ENCODE measurements at regions not wholly inside any gene's neighbourhood (a gene's known extent, or its start where the extent isn't known, plus 50 kb on each side); places are given as distances from the start of the nearest gene placed in this dataset.

DNA sequence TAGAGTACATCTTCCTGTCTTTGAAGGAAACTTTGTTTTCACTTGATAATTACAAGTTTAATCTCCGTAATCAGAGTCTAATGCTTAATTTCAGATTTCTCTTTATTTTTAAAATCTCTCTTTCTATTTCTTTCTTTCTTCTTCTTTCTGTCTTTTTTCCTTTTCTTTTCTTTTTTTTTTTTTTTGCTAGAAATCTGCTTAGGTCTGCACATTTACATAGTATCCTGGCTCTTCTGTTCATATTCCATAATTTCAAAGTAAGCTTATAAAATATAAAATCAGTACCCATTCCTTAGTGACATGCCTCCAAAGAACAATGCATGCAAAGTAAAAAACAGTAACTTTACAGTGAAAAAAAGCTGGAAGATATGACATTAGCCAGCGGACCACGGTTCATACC, 601.7 kb upstream of the VSTM2A start:
- no peak for DNase-seq (ENCODE audit: low read depth in 3 of 3, low spot score in 2 of 3)

DNA sequence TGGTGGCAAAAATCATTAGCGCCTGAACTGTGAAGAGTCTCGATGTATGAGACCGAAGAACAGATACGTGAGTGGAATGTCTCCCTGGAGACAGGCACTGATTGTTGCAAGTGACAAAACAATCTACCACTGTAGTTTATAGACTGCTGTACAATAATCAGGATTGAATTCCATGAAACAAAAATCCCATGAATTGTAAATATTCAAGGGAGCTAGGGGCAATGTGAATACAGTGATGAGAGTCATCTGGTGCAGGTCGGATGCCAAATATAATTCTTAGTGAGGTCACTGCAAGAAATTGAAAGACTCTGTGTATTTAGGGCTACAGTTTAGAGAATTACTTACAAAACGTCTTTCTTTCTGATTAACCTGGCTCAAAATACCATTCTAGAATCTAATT, 594.4 kb upstream of the VSTM2A start:
- peak in 2 of 3 donors; percentile 7 to 8 for DNase-seq (ENCODE audit: low read depth in 3 of 3, low spot score in 2 of 3)

DNA sequence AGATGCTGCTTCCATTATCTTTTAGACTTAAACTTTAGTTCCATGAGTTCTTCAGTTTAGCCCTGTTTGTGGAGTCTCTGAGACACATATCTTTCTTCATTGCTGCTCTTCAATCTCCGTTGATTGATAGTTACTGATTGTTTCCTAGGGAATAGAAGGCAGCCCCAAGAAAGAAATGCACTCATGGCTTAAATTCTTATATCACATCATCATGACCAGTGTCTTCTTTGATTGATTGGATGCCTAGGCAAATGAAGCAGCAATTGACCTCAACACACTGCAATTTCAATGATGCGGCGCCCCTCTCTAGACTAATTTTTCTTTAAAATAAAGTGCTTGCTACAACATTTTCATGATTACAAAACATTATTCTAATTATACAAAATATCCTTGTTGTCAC, 576.5 kb upstream of the VSTM2A start:
- no peak for DNase-seq (ENCODE audit: low read depth in 3 of 3, low spot score in 2 of 3)

DNA sequence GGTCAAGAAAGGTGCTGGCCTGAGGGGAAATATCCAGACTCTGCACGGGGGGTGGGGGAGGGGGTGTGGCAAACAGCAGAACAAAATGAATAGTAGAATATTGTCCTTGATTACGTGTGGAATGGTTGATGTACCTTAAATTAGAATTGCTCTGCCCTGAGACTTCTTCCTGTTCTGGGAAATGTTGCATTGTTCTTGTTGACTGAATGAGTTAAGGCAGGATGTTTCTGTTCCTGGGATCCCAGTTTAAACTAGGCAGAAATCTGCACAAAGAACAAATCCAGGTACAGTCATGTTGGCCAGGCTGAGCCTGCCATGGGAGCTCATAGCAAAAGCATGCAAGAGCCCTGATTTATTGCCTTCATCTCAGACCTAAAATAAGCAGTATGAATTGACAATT, 558.7 kb upstream of the VSTM2A start:
- no peak for DNase-seq (ENCODE audit: low read depth in 3 of 3, low spot score in 2 of 3)

DNA sequence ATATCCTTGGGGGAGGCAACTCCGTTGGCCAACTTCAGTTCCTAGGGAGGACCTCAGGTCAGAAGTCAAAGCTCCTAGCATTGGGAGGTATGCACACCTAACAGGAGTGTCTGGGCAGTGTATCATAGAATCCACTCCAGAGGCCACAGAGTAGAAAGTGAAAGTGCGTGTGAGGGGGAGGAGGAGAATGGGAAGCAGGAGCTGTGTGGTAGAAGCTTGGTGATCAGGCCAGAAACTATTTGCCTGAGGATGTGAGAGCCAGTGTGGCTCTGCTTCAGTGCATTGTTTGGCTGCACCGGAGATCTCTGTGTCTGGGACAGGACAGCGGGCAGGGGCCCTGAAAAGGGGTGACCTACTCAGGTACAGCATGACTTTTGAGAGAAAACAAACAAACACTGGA, 557.4 kb upstream of the VSTM2A start:
- no peak for DNase-seq (ENCODE audit: low read depth in 3 of 3, low spot score in 2 of 3)

DNA sequence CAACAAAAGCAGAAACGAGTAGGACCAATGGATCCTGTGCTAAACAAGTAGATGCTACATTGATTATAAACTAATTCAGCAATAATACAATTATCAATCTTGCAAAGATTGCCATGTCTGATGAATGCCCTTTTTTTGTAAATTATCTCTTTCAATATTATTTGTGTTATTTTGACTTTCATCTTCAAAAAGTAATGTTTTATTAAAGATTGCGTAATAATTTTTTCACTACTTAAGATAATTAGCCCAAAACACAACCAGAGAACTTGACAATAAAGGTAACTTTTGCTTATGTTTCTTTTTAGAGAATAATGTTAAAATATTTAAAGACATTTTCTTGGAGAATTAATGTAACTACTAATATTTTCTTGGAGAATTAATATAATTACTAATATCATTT, 553.8 kb upstream of the VSTM2A start:
- DNase-seq (ENCODE audit: low read depth in 3 of 3, low spot score in 2 of 3) = no peak

DNA sequence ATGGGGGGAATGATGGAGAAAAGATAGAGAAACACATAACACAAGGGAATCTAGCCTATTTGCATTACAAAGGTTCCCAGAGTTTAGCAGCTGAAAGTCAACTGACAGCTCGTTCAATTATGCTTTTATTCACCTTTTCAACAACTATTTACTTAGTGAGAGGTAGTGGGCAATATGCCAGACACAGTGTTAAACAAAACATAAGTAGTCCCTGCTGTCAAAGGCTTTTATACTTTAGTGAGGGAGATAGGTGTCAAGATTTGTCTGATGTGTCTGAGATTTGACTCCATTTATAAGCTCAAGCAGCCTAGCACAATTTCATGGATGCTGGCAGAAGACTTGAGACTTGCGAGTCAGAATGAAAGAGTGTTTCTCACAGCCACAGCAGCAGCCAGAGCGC, 549.0 kb upstream of the VSTM2A start:
- DNase-seq (ENCODE audit: low read depth in 3 of 3, low spot score in 2 of 3) = no peak

DNA sequence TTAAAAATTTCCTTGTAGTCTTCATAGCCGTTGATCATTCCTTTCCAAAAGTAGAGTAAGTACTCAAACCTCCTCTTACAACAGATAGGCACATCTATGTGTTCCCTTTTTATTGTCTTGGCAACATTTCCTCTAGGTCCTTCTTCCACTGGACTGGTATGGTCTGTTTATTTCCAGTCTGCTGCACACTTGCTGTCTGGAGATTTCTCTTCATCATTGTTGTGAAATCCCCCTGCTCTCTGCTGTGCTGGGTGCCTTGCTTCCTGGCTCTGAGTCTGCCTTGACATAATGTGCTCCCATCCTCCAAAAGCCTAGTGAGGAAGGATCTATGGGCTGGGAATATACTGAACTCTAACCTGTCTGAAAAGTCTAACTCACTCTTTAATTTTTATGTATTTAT, 545.3 kb upstream of the VSTM2A start:
- DNase-seq (ENCODE audit: low read depth in 3 of 3, low spot score in 2 of 3) = no peak

DNA sequence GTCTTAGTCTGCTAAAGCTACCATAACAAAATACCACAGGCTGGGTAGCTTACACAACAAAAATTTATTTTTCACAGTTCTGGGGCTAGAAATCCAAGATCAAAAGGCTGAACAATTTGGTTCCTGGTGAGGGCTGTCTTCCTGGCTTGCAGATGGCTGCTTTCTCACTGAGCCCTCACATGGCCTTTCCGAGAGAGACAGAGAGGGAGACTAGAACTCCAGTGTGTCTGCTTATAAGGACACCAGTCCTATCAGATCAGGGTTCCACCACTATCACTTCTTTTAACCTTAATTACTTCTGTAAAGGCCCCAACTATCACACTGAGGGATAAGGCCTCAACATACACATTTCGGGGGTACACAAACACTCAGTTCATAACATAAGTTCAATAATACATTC, 527.4 kb upstream of the VSTM2A start:
- no peak for DNase-seq (ENCODE audit: low read depth in 3 of 3, low spot score in 2 of 3)

DNA sequence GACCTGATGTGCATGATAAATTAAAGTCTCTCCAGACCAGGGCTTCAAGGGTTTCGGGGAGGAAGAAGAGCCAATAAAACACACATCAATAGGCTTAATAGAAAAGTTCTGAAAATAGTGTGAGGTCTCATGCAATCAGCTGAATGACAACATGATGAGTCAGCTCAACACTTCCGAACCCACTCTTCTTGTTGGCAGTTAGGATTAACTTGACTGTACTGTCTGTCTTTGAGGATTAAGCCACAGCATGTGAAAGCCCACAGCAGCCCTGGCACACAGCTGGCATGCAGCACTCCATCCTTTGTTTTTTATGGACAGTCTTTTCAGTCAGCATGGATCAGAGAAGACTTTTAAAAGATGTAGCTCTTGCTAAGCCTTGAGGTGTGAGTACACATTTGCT, 526.9 kb upstream of the VSTM2A start:
- no peak for DNase-seq (ENCODE audit: low read depth in 3 of 3, low spot score in 2 of 3)

DNA sequence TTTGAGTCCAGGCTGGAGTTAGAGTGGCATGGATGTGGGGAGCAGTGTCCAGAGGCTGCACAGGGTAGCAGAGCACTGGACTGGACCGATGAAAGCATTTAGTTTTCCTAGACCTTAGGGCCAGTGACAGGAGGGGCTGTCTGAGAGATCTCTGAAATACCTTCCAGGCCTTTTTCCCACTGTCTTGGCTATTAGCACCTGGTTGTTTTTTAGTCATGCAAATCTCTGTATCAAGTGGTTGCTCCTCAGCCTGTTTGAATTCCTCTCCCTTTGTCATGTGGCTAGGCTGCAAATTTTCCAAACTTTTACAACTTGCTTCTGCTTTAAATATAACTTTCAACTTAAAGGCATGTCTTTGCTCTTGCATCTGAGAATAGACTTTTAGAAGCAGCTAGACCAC, 504.3 kb upstream of the VSTM2A start:
- no peak for DNase-seq (ENCODE audit: low read depth in 3 of 3, low spot score in 2 of 3)

DNA sequence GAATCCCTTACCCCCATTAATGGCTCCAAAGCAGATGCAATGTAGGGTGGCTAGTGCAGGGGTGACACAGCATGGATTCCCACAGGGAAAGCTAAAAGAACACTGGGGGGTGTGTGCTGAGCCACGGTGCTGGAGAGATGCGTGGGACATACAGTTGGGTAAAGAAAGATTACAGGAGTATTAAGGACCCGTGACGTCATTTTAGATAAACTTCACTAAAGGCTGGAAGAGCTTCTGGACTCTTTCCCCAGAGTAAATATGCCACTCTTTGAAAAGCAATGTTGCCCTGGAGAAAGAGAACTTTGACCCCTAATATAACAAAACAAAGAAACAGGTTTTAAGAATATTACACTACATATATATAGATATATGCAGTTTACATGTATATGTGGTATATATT, 481.5 kb upstream of the VSTM2A start:
- no peak for DNase-seq (ENCODE audit: low read depth in 3 of 3, low spot score in 2 of 3)

DNA sequence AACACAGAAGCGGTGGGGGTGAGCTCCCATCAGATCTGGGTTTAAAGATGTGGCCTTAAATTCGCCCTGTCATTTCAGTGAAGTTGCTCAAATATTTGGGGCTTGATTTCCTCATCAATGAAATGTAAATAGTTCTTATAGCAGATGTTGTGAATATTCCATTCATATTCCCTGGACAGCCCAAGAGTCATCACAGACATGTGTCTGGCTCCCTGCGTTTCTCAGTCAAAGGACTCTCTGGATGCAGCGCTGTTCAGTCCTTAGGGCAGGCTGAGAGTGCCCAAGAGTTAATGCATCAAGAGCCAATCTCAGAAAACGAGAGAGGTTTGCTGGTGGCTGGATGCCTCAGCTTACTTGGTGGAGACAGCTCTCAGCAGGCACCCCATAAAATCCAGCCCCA, 475.5 kb upstream of the VSTM2A start:
- no peak for DNase-seq (ENCODE audit: low read depth in 3 of 3, low spot score in 2 of 3)

DNA sequence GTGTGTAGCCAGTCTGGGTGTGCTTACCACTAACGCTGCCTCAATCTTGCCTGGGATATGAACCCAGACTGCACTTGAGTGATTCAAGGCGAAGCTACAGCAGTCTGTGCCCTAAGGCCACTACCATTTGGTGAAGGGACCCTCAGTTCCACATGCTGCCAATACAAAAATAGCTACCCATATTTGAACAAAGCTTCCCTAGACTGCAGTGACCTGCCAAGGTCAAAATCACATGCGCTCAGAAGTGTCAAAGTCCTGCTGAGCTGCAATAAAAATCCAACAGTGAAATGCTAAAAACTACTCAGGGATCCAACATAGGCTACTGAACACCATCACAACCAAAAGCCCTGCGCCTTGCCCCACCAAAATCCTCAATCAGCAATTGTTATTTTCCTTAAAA, 472.3 kb upstream of the VSTM2A start:
- no peak for DNase-seq (ENCODE audit: low read depth in 3 of 3, low spot score in 2 of 3)

DNA sequence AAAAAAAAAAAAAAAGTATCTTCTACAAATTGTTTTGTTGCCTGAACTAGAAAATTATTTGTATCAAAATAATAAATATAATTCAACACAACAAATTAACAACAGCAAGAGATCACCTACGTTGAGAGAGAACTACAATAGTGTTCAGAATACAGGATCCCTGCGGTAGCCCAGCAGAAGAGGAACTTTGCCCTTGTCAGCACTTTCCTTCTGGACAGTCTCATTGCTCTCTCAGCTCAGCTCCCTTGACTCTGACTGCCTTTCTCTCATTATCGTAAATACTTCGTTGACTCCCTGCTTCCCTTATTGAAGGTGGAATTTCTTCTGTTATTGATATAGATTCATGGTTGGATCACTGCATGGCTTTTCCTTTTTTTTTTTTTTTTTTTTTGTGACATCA, 469.5 kb upstream of the VSTM2A start:
- DNase-seq (ENCODE audit: low read depth in 3 of 3, low spot score in 2 of 3) = no peak

DNA sequence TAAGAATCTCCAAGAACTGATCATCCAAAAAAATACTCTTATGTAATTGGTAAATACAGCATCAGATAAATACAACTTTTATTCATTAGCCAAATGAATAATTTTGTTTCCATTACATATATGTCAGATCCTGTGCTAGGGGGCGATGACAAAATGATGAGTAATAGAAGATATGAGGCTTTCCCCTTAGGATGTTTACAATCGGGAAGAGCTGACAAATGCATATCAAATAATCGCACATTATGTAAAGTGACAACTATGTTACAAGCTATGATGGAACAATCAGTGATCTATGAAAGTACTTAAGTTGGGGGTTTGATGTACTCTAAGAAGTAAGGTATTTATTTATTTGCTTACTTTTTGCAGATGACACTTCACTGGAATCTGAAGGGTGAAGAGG, 465.6 kb upstream of the VSTM2A start:
- DNase-seq (ENCODE audit: low read depth in 3 of 3, low spot score in 2 of 3) = no peak

DNA sequence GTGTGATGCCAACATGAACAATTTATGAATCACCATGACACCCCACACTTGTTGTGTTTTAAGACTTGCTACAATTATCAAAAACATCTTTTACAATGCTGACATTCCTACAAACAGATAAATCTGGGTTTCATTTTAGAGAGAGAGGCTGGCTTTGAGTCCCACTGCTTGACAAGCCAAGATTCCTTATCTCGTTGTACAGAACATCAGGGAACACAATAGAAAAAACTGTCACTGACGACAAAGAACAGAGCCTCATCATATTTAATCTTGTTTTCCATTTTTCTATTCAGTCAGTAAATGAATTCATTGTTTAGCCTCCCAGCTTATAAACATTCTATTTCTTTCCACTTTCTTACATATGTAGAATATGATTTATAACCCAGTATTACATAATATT, 461.6 kb upstream of the VSTM2A start:
- DNase-seq (ENCODE audit: low read depth in 3 of 3, low spot score in 2 of 3) = no peak

DNA sequence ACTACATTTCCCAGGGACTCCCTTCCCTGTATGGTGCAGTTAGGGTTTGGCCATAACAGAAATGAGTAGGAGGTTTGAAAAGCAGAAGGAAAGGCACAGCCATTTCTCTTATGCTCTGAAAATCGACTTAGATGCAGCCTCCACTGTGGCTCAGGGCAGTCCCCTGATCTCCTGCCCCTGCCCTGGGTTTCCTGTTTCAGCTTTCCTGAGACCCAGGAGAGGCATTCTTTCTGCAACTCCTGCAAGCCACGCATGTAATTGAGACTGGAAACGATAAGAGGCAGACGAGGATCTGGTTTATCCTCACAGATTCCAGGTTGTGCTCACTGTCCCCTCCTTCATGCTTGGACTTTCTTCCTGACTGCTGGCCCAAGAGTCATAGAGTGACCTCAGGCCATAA, 461.2 kb upstream of the VSTM2A start:
- no peak for DNase-seq (ENCODE audit: low read depth in 3 of 3, low spot score in 2 of 3)

DNA sequence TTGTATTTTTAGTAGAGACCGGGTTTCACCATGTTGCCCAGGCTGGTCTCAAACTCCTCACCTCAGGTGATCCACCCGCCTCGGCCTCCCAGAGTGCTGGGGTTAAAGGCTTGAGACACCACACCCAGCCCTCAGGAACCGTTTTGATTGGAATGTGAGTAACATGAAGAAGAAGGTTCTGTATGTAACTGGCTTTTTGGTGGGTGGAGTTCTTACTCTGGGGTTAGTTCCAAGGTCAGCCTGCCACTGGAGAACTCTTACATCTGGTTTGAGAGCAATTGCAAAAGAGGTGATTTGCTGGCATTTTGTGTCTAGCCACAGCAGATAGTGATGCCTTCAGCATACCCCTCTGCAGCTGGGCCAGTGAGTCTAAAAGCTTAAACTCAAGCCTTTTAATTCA, 457.8 kb upstream of the VSTM2A start:
- no peak for DNase-seq (ENCODE audit: low read depth in 3 of 3, low spot score in 2 of 3)

DNA sequence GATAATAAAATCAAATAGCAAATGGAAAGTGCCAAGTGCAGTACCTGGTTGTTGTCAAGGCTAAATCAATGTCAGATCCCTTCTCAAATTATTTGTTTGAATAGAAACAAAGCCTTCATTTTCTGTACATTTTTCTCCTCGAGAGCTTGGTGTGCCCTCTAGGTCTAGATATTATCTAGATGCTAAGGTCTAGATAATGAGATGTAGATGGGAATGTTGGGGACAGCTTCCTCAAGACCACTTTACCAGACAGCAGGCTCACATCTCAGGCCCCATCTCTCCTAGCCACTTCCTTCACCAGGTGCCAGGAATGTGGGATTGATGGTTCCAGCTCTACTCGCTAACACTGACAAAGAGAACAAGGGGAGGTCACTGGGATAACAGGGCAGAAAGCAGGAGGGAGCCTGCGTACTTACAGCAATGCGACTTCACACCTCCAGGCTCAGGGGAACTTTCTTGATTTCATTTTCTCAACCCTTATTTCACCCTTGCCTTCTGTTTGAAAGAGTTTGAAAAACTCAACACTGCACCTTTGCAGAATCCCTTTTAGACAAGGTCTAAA, 451.4 kb upstream of the VSTM2A start:
- DNase-seq (ENCODE audit: low read depth in 3 of 3, low spot score in 2 of 3) = no peak

DNA sequence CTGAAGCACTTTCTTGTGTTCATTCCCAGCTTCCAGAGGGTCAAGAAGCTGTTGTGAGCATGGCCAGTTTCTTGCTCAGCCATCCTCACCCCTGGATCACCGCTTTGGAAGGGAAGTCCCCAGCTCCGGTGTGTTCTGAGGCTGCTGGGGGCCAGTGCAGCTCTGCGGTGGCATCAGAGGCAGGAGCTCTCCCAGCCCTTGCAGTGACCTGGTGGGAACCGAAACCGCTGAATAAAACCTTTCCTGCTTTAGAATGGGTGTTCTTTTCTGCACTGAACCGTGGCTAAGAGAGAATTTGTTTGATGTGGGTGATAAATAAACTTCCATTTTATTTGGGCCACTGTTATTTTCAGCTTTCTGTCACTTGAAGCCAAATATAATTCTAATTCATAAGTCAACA, 450.9 kb upstream of the VSTM2A start:
- DNase-seq (ENCODE audit: low read depth in 3 of 3, low spot score in 2 of 3) = no peak

DNA sequence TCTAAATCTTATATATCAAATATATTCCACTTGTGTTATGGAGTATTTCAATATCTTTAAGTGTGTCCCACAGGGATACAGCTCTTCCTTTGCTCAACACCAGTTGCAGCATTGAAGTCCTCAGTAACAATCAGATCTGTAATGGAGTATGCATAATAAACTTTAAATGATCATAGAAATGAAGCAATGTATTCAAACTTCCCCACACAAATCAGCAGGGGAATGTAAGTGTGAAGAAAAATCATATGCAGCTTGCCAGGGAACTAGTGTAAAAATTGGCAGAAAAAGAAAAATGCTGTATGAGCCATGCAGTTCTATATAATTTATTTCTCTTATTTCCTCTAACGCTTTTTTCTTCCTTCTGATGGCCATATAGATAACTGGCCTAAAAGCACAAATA, 444.3 kb upstream of the VSTM2A start:
- no peak for DNase-seq (ENCODE audit: low read depth in 3 of 3, low spot score in 2 of 3)

DNA sequence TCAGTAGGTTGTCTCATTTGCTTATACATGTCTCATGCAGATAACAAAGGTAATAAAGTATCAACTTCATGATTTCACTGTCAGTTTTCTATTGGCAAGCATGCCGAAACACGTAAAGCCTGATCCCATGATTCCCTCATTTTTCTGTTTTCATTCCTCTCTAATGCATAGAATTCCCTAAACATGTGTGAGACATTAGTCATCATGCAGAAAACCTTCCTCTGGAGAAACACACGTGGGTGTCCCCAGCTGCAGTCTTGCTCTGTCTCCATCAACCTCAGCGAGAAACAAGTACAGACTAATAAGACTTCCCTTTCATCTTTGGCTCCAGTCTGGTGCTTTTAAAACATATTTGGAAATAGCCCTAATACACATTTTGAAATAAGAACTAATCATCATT, 432.7 kb upstream of the VSTM2A start:
- DNase-seq (ENCODE audit: low read depth in 3 of 3, low spot score in 2 of 3) = no peak
